ENCODE measurements at regions not wholly inside any gene's neighbourhood (a gene's known extent, or its start where the extent isn't known, plus 50 kb on each side); places are given as distances from the start of the nearest gene placed in this dataset.
"Not testable (repeated sequence)": the region's sequence is repeated elsewhere in the genome, so short reads cannot be mapped to it uniquely, and the experiment has no call there.

- DNase-seq (ENCODE audit: low spot score); H3K36me3 ChIP-seq (ENCODE audit: control insufficient read depth in 4 of 4, insufficient read depth in 3 of 4, low read depth in 1 of 4, low read length in 3 of 4); H3K27me3 ChIP-seq (ENCODE audit: control insufficient read depth in 4 of 4, insufficient read depth in 4 of 4, low read length in 3 of 4); H3K27ac ChIP-seq (ENCODE audit: low read depth in 1 of 2, low read length in 2 of 2); H3K9me3 ChIP-seq (ENCODE audit: control insufficient read depth in 4 of 4, low read length in 3 of 4); H3K9ac ChIP-seq (ENCODE audit: low read depth in 1 of 2, low read length in 2 of 2); H3K4me3 ChIP-seq (ENCODE audit: low read depth in 1 of 3, low read length in 3 of 3); H3K4me1 ChIP-seq (ENCODE audit: control insufficient read depth in 4 of 4, insufficient read depth in 4 of 4, low read length in 3 of 4): not testable (repeated sequence)
- WGBS, result 90% methylated on average over 21 of the region's 21 CpGs
Measured at GRCh38 chr4:9505341-9505740, 61.1 kb downstream of the DEFB131A start.

GRCh38 chr4:9506672-9507071, 62.5 kb downstream of the DEFB131A start:
- not testable (repeated sequence) for H3K27me3 ChIP-seq (ENCODE audit: control insufficient read depth in 4 of 4, insufficient read depth in 4 of 4, low read length in 3 of 4); H3K4me3 ChIP-seq (ENCODE audit: low read depth in 1 of 3, low read length in 3 of 3); H3K36me3 ChIP-seq (ENCODE audit: control insufficient read depth in 4 of 4, insufficient read depth in 3 of 4, low read depth in 1 of 4, low read length in 3 of 4); H3K27ac ChIP-seq (ENCODE audit: low read depth in 1 of 2, low read length in 2 of 2); H3K9ac ChIP-seq (ENCODE audit: low read depth in 1 of 2, low read length in 2 of 2); DNase-seq (ENCODE audit: low spot score); H3K4me1 ChIP-seq (ENCODE audit: control insufficient read depth in 4 of 4, insufficient read depth in 4 of 4, low read length in 3 of 4); H3K9me3 ChIP-seq (ENCODE audit: control insufficient read depth in 4 of 4, low read length in 3 of 4)
- 94% methylated on average over 2 of the region's 2 CpGs for WGBS

DNA sequence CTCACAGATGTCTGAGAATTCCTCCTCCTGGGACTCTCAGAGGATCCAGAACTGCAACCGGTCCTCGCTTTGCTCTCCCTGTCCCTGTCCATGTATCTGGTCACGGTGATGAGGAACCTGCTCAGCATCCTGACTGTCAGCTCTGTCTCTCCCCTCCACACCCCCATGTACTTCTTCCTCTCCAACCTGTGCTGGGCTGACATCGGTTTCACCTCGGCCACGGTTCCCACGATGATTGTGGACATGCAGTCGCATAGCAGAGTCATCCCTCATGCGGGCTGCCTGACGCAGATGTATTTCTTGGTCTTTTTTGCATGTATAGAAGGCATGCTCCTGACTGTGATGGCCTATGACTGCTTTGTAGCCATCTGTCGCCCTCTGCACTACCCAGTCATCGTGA, 68.7 kb downstream of the DEFB131A start:
- WGBS, result 78% methylated on average over 12 of the region's 12 CpGs
- H3K9ac ChIP-seq (ENCODE audit: low read depth in 1 of 2, low read length in 2 of 2); H3K27me3 ChIP-seq (ENCODE audit: control insufficient read depth in 4 of 4, insufficient read depth in 4 of 4, low read length in 3 of 4); DNase-seq (ENCODE audit: low spot score); H3K4me1 ChIP-seq (ENCODE audit: control insufficient read depth in 4 of 4, insufficient read depth in 4 of 4, low read length in 3 of 4); H3K27ac ChIP-seq (ENCODE audit: low read depth in 1 of 2, low read length in 2 of 2); H3K9me3 ChIP-seq (ENCODE audit: control insufficient read depth in 4 of 4, low read length in 3 of 4); H3K4me3 ChIP-seq (ENCODE audit: low read depth in 1 of 3, low read length in 3 of 3); H3K36me3 ChIP-seq (ENCODE audit: control insufficient read depth in 4 of 4, insufficient read depth in 3 of 4, low read depth in 1 of 4, low read length in 3 of 4): not testable (repeated sequence)

DNA sequence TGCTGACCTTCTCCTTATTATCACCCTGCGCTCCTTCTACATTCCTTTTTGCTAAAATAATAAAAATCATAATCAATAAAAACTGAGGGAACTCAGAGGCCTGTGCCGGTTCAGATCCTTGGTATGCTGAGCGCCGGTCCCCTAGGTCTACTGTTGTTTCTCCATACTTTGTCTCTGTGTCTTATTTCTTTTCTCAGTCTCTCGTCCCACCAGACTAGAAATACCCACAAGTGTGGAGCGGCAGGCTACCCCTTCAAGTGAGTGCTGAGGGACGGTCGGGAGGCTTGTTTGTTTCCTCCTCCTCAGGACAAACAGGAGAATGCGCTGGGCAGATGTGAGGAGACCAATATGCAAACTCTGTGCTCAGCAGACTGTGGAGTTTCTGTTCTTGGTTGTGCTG, 75.4 kb downstream of the DEFB131A start:
- 60% methylated on average over 9 of the region's 9 CpGs for WGBS
- not testable (repeated sequence) for H3K9me3 ChIP-seq (ENCODE audit: control insufficient read depth in 4 of 4, low read length in 3 of 4); H3K4me3 ChIP-seq (ENCODE audit: low read depth in 1 of 3, low read length in 3 of 3); H3K27me3 ChIP-seq (ENCODE audit: control insufficient read depth in 4 of 4, insufficient read depth in 4 of 4, low read length in 3 of 4); DNase-seq (ENCODE audit: low spot score); H3K27ac ChIP-seq (ENCODE audit: low read depth in 1 of 2, low read length in 2 of 2); H3K9ac ChIP-seq (ENCODE audit: low read depth in 1 of 2, low read length in 2 of 2); H3K4me1 ChIP-seq (ENCODE audit: control insufficient read depth in 4 of 4, insufficient read depth in 4 of 4, low read length in 3 of 4); H3K36me3 ChIP-seq (ENCODE audit: control insufficient read depth in 4 of 4, insufficient read depth in 3 of 4, low read depth in 1 of 4, low read length in 3 of 4)

DNA sequence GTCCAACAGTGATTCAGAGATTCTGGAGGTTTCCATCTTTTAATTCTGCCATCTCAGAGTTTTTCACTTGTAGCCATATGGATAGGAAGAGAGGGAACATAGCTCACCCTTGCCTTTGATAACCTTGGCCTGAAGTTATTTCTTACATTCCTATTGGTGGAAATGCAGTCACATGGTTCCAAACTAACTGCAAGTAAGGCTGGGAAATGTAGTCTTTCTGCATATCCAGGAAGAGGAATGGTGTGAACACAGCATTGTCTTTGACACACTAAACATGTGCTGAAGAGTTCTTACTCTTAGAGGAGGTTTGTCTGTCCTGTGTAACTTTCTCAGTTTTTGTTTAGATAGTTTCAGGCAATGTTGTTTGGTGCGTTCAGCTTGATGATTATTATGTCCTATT, 78.7 kb downstream of the DEFB131A start:
- H3K9ac ChIP-seq (ENCODE audit: low read depth in 1 of 2, low read length in 2 of 2); H3K4me3 ChIP-seq (ENCODE audit: low read depth in 1 of 3, low read length in 3 of 3); H3K27me3 ChIP-seq (ENCODE audit: control insufficient read depth in 4 of 4, insufficient read depth in 4 of 4, low read length in 3 of 4); H3K9me3 ChIP-seq (ENCODE audit: control insufficient read depth in 4 of 4, low read length in 3 of 4); H3K36me3 ChIP-seq (ENCODE audit: control insufficient read depth in 4 of 4, insufficient read depth in 3 of 4, low read depth in 1 of 4, low read length in 3 of 4); DNase-seq (ENCODE audit: low spot score); H3K27ac ChIP-seq (ENCODE audit: low read depth in 1 of 2, low read length in 2 of 2); H3K4me1 ChIP-seq (ENCODE audit: control insufficient read depth in 4 of 4, insufficient read depth in 4 of 4, low read length in 3 of 4): not testable (repeated sequence)
- 82% methylated on average over 1 of the region's 1 CpG for WGBS

GRCh38 chr4:9524406-9524805, 80.2 kb downstream of the DEFB131A start:
- H3K4me1 ChIP-seq (ENCODE audit: control insufficient read depth in 4 of 4, insufficient read depth in 4 of 4, low read length in 3 of 4); H3K27me3 ChIP-seq (ENCODE audit: control insufficient read depth in 4 of 4, insufficient read depth in 4 of 4, low read length in 3 of 4); H3K9me3 ChIP-seq (ENCODE audit: control insufficient read depth in 4 of 4, low read length in 3 of 4); H3K36me3 ChIP-seq (ENCODE audit: control insufficient read depth in 4 of 4, insufficient read depth in 3 of 4, low read depth in 1 of 4, low read length in 3 of 4); H3K27ac ChIP-seq (ENCODE audit: low read depth in 1 of 2, low read length in 2 of 2); H3K9ac ChIP-seq (ENCODE audit: low read depth in 1 of 2, low read length in 2 of 2); H3K4me3 ChIP-seq (ENCODE audit: low read depth in 1 of 3, low read length in 3 of 3); DNase-seq (ENCODE audit: low spot score): not testable (repeated sequence)
- 90% methylated on average over 18 of the region's 18 CpGs for WGBS

Data from liver (tissue), 6 donors.